GM12878 (cell line): ENCODE measurements at regions not wholly inside any gene's neighbourhood (a gene's known extent, or its start where the extent isn't known, plus 50 kb on each side); places are given as distances from the start of the nearest gene placed in this dataset.

Experiments used
- ATAC-seq: fragments of 200-7000 bp; cut with Tn5 transposase; 3 replicates; pipeline ENCODE4 v1.9.1; 2020; ENCODE audit warnings: mild to moderate bottlenecking, moderate library complexity
- BruUV-seq: library from RNA; stranded (reverse); fragments of 400-500 nt; replicated peaks from 2 replicates; lab custom pipeline; 2021; lab: Mats Ljungman, UMichigan
- CTCF ChIA-PET: fragments of 300-600 bp; sonication (Branson Sonifier 250); formaldehyde crosslinking; extraction: SDS; loops from one replicate; lab custom pipeline; 2021; ENCODE audit warnings: inconsistent platforms; lab: Yijun Ruan, JAX
- POLR2A ChIA-PET: fragments of 350-600 bp; formaldehyde crosslinking; extraction: SDS; loops from one replicate; lab custom pipeline; 2021; ENCODE audit warnings: inconsistent platforms; lab: Charles Lee
- RAD21 ChIA-PET: fragments of 300-600 bp; sonication (Branson Sonifier 250); formaldehyde crosslinking; loops from one replicate; lab custom pipeline; 2023; ENCODE audit warnings: antibody characterized with exemption; ENCODE audit not compliant: unreplicated experiment; lab: Charles Lee
- SMC1A ChIA-PET: fragments of 300-600 bp; sonication (Branson Sonifier 250); formaldehyde crosslinking; loops from one replicate; lab custom pipeline; 2023; ENCODE audit not compliant: unreplicated experiment, uncharacterized antibody; lab: Charles Lee
- DNase-seq: peaks from one replicate; pipeline ENCODE4 v3.0.0-alpha.2; 2011; ENCODE audit warnings: low read depth, low spot score
- FAIRE-seq: peaks from 3 replicates; lab custom pipeline; 2011; peaks lifted over from hg19 to GRCh38; lab: Jason Lieb, UNC
- H2AFZ ChIP-seq: 2 replicates; pipeline ENCODE4 v1.6.0; 2011; ENCODE audit warnings: low read depth, low read length, control low read depth; ENCODE audit not compliant: control insufficient read depth
- H3K27ac ChIP-seq: 2 replicates; pipeline ENCODE4 v1.5.1; 2011; ENCODE audit warnings: control low read depth; ENCODE audit not compliant: control insufficient read depth, insufficient read depth
- H3K27me3 ChIP-seq, 2 experiments: replicated peaks in 1 of 2; 2 replicates each; pipeline versions ENCODE4 v1.6.0 to v1.6.1; 2011; ENCODE audit warnings: low read length in 1 of 2; ENCODE audit not compliant: control insufficient read depth in 2 of 2, insufficient read depth in 2 of 2
- H3K36me3 ChIP-seq, 2 experiments: 2 replicates each; pipeline ENCODE4 v1.5.1; 2011; ENCODE audit warnings: low read length in 1 of 2; ENCODE audit not compliant: control insufficient read depth in 2 of 2, insufficient read depth in 2 of 2
- H3K4me1 ChIP-seq: 2 replicates; pipeline ENCODE4 v1.6.1; 2011; ENCODE audit warnings: mild to moderate bottlenecking, low read length, moderate library complexity, mixed read lengths; ENCODE audit not compliant: control insufficient read depth, insufficient read depth
- H3K4me2 ChIP-seq: 2 replicates; pipeline ENCODE4 v1.6.0; 2011; ENCODE audit warnings: control low read depth; ENCODE audit not compliant: control insufficient read depth, insufficient read depth
- H3K4me3 ChIP-seq: fragments of 200-600 bp; sonication (generic); 2 replicates; pipeline ENCODE4 v1.5.1; 2016
- H3K79me2 ChIP-seq: 2 replicates; pipeline ENCODE4 v1.6.0; 2011; ENCODE audit warnings: low read length; ENCODE audit not compliant: control insufficient read depth, insufficient read depth
- H3K9ac ChIP-seq: 2 replicates; pipeline ENCODE4 v1.8.0; 2011; ENCODE audit warnings: low read length, control low read depth, mixed read lengths; ENCODE audit not compliant: control insufficient read depth, insufficient read depth
- H3K9me3 ChIP-seq: replicated peaks from 3 replicates; pipeline ENCODE4 v1.5.1; 2011; ENCODE audit warnings: mild to moderate bottlenecking, low read length; ENCODE audit not compliant: control insufficient read depth, insufficient read depth
- H4K20me1 ChIP-seq: 2 replicates; pipeline ENCODE4 v1.6.0; 2011; ENCODE audit not compliant: control insufficient read depth, insufficient read depth
- IKZF1 ChIP-seq: fragments of 450-650 bp; conservative IDR thresholded peaks from 2 replicates; pipeline ENCODE4 v1.6.1; 2017; ENCODE audit warnings: antibody characterized with exemption, mild to moderate bottlenecking
- MYB ChIP-seq: fragments of 150-350 bp; IDR thresholded peaks from 2 replicates; pipeline ENCODE4 v1.6.1; 2014; ENCODE audit warnings: mild to moderate bottlenecking, low read depth, low read length, borderline replicate concordance
- NFYB ChIP-seq: IDR thresholded peaks from 2 replicates; pipeline ENCODE4 v1.6.1; 2011; ENCODE audit warnings: low read depth, mild to moderate bottlenecking, low read length, improper control_type of control experiment, moderate library complexity; ENCODE audit not compliant: insufficient read depth
- RBBP5 ChIP-seq: fragments of 200-600 bp; sonication (generic); conservative IDR thresholded peaks from 2 replicates; pipeline ENCODE4 v1.6.1; 2016
- SKIL ChIP-seq: fragments of 450-650 bp; IDR thresholded peaks from 2 replicates; pipeline ENCODE4 v1.6.1; 2017; ENCODE audit warnings: mild to moderate bottlenecking, low read depth, inconsistent platforms; ENCODE audit not compliant: poor library complexity, severe bottlenecking
- SMC3 ChIP-seq: IDR thresholded peaks from 2 replicates; pipeline ENCODE4 v1.6.1; 2011; ENCODE audit warnings: low read length, improper control_type of control experiment, borderline replicate concordance
- TARDBP ChIP-seq: IDR thresholded peaks from 2 replicates; pipeline ENCODE4 v1.6.1; 2016; ENCODE audit warnings: borderline replicate concordance
- USF1 ChIP-seq: IDR thresholded peaks from 2 replicates; pipeline ENCODE4 v1.6.1; 2011; ENCODE audit warnings: borderline replicate concordance, low read depth, mild to moderate bottlenecking, moderate library complexity, mixed read lengths, low read length; ENCODE audit not compliant: insufficient read depth; ENCODE audit errors: extremely low read length
- ZNF687 ChIP-seq: fragments of 450-650 bp; IDR thresholded peaks from 2 replicates; pipeline ENCODE4 v1.6.1; 2017; ENCODE audit warnings: mild to moderate bottlenecking, moderate library complexity
- WGBS: methylation state at CpG from one replicate; pipeline ENCODE4 v1.1.6; 2016; ENCODE audit warnings: low lambda C conversion rate; ENCODE audit not compliant: insufficient replicate concordance, insufficient coverage; ENCODE audit errors: missing lambda C conversion rate; 5-methylcytosine and 5-hydroxymethylcytosine counted together
- in situ Hi-C: fragments of 300-500 bp; cut with MboI; formaldehyde crosslinking; loops from 9 replicates; pipeline ENCODE4 v1.14.3; 2018; ENCODE audit warnings: mixed read lengths
- intact Hi-C: fragments of 100-400 bp; cut with micrococcal nuclease; formaldehyde crosslinking; loops from one replicate; pipeline ENCODE4 v1.14.2; 2022; ENCODE audit not compliant: unreplicated experiment

GRCh38 chr14:54337314-54337713, 59.5 kb upstream of the CDKN3 start:
- ChIA-PET CTCF (interaction anchor here (1.0 to 2.6 kb wide), 3 partner anchors 8 to 162 kb away, joined by 4 to 11 read pairs (median 7); no protein-coding TSS in a partner anchor), POLR2A (no interaction called here), RAD21 (interaction anchor here (1.6 kb wide), 1 partner anchor 11 kb away, joined by 5 read pairs; no protein-coding TSS in a partner anchor), SMC1A (interaction anchor here (0.7 to 2.2 kb wide), 3 partner anchors 8 to 924 kb away, joined by 3 to 4 read pairs (median 3); no protein-coding TSS in a partner anchor)
- H2AFZ ChIP-seq: no peak overlapping the region
- DNase-seq (no peak), FAIRE-seq (no peak), ATAC-seq (no peak)
- in situ Hi-C loops (loop anchor here (25.0 kb wide), 1 partner anchor 800 kb away; no protein-coding TSS in a partner anchor), intact Hi-C loops (loop anchor here (10.0 kb wide), 1 partner anchor 403 kb away; no protein-coding TSS in a partner anchor)
- no peaks in the 10 kb centered on the region for H3K36me3 ChIP-seq
- H3K4me3 ChIP-seq: no peak overlapping the region
- H3K9ac ChIP-seq: no peak overlapping the region
- peaks cover 0 to 2% of the 10 kb centered on the region in 2 experiments; a peak in 1 of 4 replicates for H3K27me3 ChIP-seq
- TF ChIP-seq IKZF1: no peak
- TF ChIP-seq SMC3: no peak
- TF ChIP-seq RBBP5: no peak
- no peak for TF ChIP-seq SKIL
- TF ChIP-seq USF1: no peak
- no peak for TF ChIP-seq ZNF687
- no peak for TF ChIP-seq NFYB
- TF ChIP-seq TARDBP: no peak
- no peak for TF ChIP-seq MYB
- H3K4me2 ChIP-seq: no peak overlapping the region
- no peaks in the 10 kb centered on the region for H3K9me3 ChIP-seq
- H4K20me1 ChIP-seq: no peaks in the 10 kb centered on the region
- no peaks in the 10 kb centered on the region for H3K79me2 ChIP-seq
- WGBS: 65% methylated on average over 10 of the region's 10 CpGs
- no peak overlapping the region for H3K27ac ChIP-seq
- BruUV-seq: no TSS peak
- H3K4me1 ChIP-seq: no peaks in the 10 kb centered on the region
